Adrenal gland (tissue), 9 donors: ENCODE measurements at regions not wholly inside any gene's neighbourhood (a gene's known extent, or its start where the extent isn't known, plus 50 kb on each side); places are given as distances from the start of the nearest gene placed in this dataset.

Experiments
- DNase-seq, 7 donors: peaks; one replicate each; pipeline ENCODE4 v3.0.0-alpha.2; 2019 to 2020
- H3K27ac ChIP-seq, 5 donors: fragments of 200-600 bp; sonication (generic) in 4 of 5; 1 replicate in 3 of 5; 2 replicates in 2 of 5; pipeline versions ENCODE4 v1.5.1 to v1.8.0; 2016 to 2020; ENCODE audit warnings: mild to moderate bottlenecking in 1 of 5
- H3K27me3 ChIP-seq: fragments of 200-600 bp; 2 replicates; pipeline ENCODE4 v1.8.0; 2021
- H3K36me3 ChIP-seq, 2 donors: fragments of 200-600 bp; replicated peaks in 1 of 2; 1 replicate in 1 of 2; 2 replicates in 1 of 2; pipeline versions ENCODE4 v1.5.1 to v1.8.0; 2018 to 2022
- H3K4me1 ChIP-seq, 2 donors: fragments of 200-600 bp; replicated peaks in 1 of 2; 1 replicate in 1 of 2; 2 replicates in 1 of 2; pipeline versions ENCODE4 v1.5.1 to v1.8.0; 2018 to 2021
- H3K4me3 ChIP-seq, 4 donors: fragments of 200-600 bp; sonication (generic) in 3 of 4; one replicate each; pipeline ENCODE4 v1.5.1; 2016 to 2018
- H3K9me3 ChIP-seq, 3 donors: fragments of 200-600 bp; sonication (generic) in 1 of 3; replicated peaks in 1 of 3; 1 replicate in 2 of 3; 2 replicates in 1 of 3; pipeline versions ENCODE4 v1.5.1 to v1.8.0; 2016 to 2021
- CTCF ChIP-seq, 6 experiments: fragments of 450-650 bp in 4 of 6; fragments of 200-600 bp in 2 of 6; sonication (generic) in 1 of 6; IDR thresholded peaks; 1 replicate in 5 of 6; 2 replicates in 1 of 6; pipeline versions ENCODE4 v1.5.1 to v1.8.0; 2016 to 2021; ENCODE audit warnings: antibody characterized with exemption in 6 of 6, mild to moderate bottlenecking in 2 of 6, moderate library complexity in 1 of 6
- POLR2A ChIP-seq, 2 donors: fragments of 450-650 bp; IDR thresholded peaks; one replicate each; pipeline ENCODE4 v1.6.1; 2017; ENCODE audit warnings: antibody characterized with exemption in 2 of 2, mild to moderate bottlenecking in 2 of 2, moderate library complexity in 1 of 2
- WGBS, 4 donors: extraction: QIAGEN DNeasy Blood & Tissue Kit in 2 of 4; methylation state at CpG; one replicate each; pipeline versions ENCODE4 v1.1.5 to v1.1.7; 2013 to 2017; 5-methylcytosine and 5-hydroxymethylcytosine counted together
- intact Hi-C, 2 donors: fragments of 100-400 bp; cut with DNase I; formaldehyde crosslinking; loops; one replicate each; pipeline versions ENCODE4 v1.14.1 to v1.15.0; 2022 to 2023
- donor health status: healthy with polysubstance abuse.
- donor health status: Bipolar disorder and iron deficiency.
- donor health status: DM: yes; HTN: yes; CAD: no.
- donor health status: DM: no; HTN: no; CAD: no.
- donor health status: DM: no; HTN: no; CAD: no.

GRCh38 chr1:166603296-166603695 is 236.0 kb upstream of the POGK start:
- H3K4me3 ChIP-seq: no peak overlapping the region
- no peaks in the 10 kb centered on the region for H3K36me3 ChIP-seq
- H3K27ac ChIP-seq: no peak overlapping the region
- 74 to 85% (median 84%) methylated on average over 5 of the region's 5 CpGs for WGBS, 4 donors
- no peaks in the 10 kb centered on the region for H3K4me1 ChIP-seq
- DNase-seq: no peak
- intact Hi-C loops: no loop called here
- no peaks in the 10 kb centered on the region for H3K27me3 ChIP-seq
- TF ChIP-seq CTCF (IDR thresholded peaks at IDR 0.05): no peak
- TF ChIP-seq POLR2A (IDR thresholded peaks at IDR 0.05): no peak
- no peaks in the 10 kb centered on the region for H3K9me3 ChIP-seq

- H3K36me3 ChIP-seq: no peaks in the 10 kb centered on the region
- H3K27me3 ChIP-seq: no peaks in the 10 kb centered on the region
- H3K4me1 ChIP-seq: no peaks in the 10 kb centered on the region
- TF ChIP-seq CTCF (IDR thresholded peaks at IDR 0.05) (no peak), POLR2A (IDR thresholded peaks at IDR 0.05) (no peak)
- H3K27ac ChIP-seq: no peak overlapping the region
- H3K9me3 ChIP-seq: no peaks in the 10 kb centered on the region
- DNase-seq: no peak
- 79 to 86% (median 83%) methylated on average over 7 of the region's 7 CpGs for WGBS, 4 donors
- H3K4me3 ChIP-seq: no peak overlapping the region
- intact Hi-C loops: no loop called here
These were observed 234.1 kb upstream of the POGK start for GRCh38 chr1:166605137-166605536.

- Histone ChIP-seq H3K36me3 (no peaks in the 10 kb centered on the region), H3K4me3 (no peak overlapping the region), H3K9me3 (no peaks in the 10 kb centered on the region), H3K4me1 (no peaks in the 10 kb centered on the region), H3K27ac (no peak overlapping the region), H3K27me3 (no peaks in the 10 kb centered on the region)
- DNase-seq: no peak
- WGBS, 4 donors: 0 to 19% (median 16%) methylated on average over 1 of the region's 1 CpG
- TF ChIP-seq CTCF (IDR thresholded peaks at IDR 0.05) (no peak), POLR2A (IDR thresholded peaks at IDR 0.05) (no peak)
- intact Hi-C loops: no loop called here
These were observed 226.4 kb upstream of the POGK start for GRCh38 chr1:166612886-166613285.

DNA sequence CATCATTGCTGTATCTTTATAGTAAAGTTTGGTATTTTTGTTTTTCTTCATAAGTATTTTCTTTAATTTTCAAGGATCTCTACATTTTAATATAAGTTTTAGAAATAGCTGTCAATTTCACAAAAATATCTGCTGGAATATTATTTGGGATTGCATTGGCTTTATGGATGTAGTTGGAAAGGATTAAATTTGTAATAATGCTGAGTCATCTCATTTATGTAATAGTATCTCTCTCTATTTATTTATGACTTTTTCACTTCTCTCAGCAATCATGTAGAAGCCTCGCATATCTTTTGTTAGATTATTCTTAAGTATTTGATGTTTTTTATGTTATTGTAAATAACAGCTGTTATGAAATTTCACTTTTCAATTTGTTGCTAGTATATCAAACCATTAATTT is 223.1 kb upstream of the POGK start:
- Histone ChIP-seq H3K4me1 (no peaks in the 10 kb centered on the region), H3K27me3 (no peaks in the 10 kb centered on the region), H3K27ac (no peak overlapping the region), H3K4me3 (no peak overlapping the region), H3K36me3 (no peaks in the 10 kb centered on the region), H3K9me3 (no peaks in the 10 kb centered on the region)
- intact Hi-C loops: no loop called here
- TF ChIP-seq POLR2A (IDR thresholded peaks at IDR 0.05): no peak
- TF ChIP-seq CTCF (IDR thresholded peaks at IDR 0.05): no peak
- DNase-seq: no peak
- 69 to 80% (median 72%) methylated on average over 1 of the region's 1 CpG for WGBS, 4 donors
